Stimulated activated CD8-positive, alpha-beta memory T cell treated with anti-CD3 and anti-CD28 coated beads, Interleukin-2, amount 100 ng/mL, for 48 hours (primary cell): ENCODE measurements at regions not wholly inside any gene's neighbourhood (a gene's known extent, or its start where the extent isn't known, plus 50 kb on each side); places are given as distances from the start of the nearest gene placed in this dataset.
"Not testable (repeated sequence)": the region's sequence is repeated elsewhere in the genome, so short reads cannot be mapped to it uniquely, and the experiment has no call there.

ENCODE experiments used
- DNase-seq, 2 donors: peaks; one replicate each; pipeline ENCODE4 v3.0.0-alpha.2; 2020; ENCODE audit warnings: low read depth in 2 of 2

DNA sequence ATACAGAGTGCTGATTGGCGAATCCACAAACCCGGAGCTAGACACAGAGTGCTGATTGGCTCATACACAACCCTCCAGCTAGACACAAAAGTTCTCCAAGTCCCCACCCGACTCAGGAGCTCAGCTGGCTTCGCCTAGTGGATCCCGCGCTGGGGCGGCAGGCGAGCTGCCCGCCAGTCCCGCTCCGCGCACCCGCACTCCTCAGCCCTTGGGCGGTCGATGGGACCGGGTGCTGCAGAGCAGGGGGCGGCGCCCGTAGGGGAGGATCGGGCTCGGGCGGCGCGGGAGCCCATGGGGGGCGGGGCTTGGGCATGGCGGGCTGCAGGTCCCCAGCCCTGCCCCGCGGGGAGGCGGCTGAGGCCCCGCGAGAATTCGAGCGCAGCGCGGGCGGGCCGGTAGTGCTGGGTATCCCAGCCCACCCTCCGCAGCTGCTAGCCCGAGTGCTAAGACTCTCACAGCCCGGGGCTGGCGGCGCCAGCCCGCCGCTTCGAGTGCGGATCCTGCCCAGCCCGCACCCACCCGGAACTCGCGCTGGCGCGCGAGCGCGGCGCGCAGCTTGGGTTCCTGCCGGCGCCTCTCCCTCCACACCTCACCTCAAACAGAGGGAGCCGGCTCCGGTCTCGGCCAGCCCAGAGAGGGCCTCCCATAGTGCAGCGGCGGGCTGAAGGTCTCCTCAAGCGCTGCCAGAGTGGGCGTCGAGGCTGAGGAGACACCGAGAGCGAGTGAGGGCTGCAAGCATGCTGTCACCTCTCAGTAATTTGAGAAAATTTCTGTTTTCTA, 75.5 kb upstream of the ATP5MC3 start:
- no peak for DNase-seq

DNA sequence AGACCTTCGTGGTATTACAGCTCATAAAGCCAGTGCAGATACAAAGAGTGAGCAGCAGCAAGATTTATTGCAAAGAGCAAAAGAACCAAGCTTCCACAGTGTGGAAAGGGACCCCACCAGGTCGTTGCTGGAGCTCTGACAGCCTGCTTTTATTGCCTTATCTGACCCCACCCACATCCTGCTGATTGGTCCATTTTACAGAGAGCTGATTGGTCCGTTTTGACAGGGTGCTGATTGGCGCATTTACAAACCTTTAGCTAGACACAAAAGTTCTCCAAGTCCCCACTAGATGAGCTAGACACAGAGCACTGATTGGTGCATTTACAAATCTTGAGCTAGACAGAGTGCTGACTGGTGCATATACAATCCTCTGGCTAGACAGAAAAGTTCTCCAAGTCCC, 74.9 kb upstream of the ATP5MC3 start:
- not testable (repeated sequence) for DNase-seq

DNA sequence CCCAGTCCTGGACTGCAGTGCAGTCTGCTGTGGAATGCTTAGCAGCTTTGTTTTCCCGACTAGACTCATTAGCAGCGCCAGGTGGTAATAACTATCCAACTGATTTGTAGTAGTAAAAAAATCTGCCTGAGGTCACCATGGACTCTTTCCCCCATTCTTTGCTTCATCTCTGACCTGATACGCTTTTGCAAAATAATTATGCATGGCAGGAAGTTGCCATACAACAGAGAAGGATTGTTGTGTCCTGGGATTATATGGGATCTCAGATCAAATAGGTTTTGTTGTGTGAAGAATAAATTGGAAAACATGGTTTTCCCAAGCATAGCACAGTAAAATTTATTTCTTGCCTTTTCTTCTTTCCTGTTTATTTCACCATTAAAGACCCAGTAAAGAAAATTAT, 72.4 kb upstream of the ATP5MC3 start:
- DNase-seq = no peak

DNA sequence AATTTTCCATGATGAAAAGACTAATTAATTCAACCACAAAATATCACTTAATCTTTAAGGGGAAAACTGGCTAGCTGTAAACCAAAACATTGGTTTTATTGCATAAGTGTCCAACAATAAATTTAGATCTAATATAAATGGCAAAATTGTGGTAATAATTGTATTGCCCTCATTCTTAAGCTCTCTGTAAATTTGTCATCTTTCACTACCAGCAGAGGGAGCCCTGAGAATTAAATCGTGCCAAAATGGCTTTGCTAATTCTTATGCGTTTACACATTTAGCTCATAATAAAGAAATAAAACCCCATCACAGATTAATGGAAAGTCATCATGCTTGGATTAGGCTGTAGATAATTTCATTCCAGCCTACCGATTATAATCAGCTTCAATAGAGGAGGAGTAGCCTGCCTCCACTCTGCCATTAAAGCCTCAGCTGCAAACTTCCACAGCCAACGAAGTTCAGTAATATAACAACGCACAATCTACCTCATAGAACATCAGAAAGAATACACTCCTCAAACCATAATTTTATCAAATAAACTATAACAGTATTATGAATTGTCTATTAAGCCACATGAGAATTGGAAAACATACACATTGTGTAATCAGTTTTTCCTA, 70.0 kb upstream of the ATP5MC3 start:
- DNase-seq = no peak

DNA sequence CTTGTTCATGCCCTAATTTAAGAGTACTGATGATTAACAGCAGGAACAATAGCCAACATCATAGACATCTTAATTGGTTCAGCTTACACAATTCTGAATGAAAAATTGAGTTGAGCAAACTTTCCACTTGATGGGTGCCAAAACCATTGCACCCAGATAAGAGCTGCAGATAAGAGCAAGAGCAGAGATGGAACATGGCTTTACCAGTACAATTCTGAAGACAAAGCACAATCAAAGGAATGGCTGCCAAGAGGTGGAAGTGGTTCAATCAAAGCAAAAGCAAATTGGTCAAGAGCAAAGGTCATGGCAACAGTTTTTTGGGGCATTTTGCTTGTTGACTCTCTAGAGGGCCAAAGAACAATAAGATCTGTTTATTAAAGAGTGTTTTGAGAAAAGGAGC, 65.6 kb upstream of the ATP5MC3 start:
- no peak for DNase-seq

DNA sequence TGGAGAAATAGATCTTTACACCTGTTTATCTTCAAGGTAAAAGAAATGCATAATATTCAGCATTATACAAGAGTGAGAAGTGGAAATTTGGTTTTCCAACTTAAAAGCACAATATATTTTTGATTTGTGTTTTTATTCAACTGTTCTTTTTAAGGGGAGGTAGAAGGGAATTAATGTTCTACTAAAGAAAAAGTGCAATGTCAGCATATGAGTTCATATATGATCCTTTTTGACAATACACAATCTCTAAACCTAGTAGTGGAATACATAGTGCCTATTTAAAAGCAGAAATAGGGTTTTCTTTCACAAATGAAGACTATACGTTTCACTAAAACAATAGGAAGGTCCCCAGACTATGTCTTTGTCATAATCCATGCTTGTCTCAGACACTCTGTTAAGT, 63.2 kb upstream of the ATP5MC3 start:
- no peak for DNase-seq

DNA sequence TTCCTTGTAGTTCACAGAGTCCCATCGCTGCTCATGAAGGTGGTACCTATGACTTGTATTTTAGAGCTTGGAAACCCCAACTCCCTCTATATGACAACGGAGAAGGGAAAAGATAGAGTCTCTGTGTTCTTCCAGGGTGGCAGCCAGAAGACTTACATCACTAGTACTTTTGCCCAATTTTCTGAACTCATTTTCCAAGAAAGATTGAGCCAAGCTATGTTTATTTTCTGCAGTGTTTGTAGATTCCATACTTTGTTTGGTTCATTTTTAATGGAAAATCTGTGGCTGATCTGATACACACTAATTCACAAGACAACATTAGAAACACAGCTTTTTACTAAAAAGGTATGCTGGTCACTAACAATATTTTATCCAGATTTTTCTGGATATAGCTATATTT, 60.2 kb upstream of the ATP5MC3 start:
- no peak for DNase-seq

DNA sequence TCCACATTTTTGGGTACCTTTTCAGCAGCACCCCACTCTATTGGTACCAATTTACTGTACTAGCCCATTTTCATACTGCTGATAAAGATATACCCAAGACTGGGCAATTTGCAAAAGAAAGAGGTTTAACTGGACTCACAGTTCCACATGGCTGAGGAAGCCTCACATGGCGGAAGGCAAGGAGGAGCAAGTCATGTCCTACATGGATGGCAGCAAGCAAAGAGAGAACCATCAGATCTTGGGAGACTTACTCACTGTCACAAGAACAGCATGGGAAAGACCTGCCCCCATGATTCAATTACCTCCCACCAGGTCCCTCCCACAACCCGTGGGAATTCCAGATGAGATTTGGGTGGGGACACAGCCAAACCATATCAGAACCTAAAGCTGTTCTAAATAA, 58.5 kb upstream of the ATP5MC3 start:
- not testable (repeated sequence) for DNase-seq

DNA sequence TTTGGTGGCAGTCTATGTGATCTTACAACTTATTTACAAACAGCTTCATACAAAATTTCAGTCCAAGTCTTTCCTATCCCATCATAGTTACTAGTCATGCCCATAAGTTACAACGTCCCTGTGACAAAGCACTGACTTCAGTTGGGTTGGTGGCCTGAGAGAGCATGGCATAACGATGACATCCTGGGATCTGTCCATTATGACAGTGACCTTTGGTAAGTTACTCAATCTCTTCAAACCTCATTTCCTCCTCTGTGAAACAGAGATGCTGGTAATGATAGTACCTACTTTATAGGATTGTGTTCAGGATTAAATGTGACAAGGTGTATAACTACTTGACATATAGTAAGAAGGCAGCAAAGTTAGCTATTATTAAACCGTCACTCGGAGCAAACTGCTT, 55.4 kb upstream of the ATP5MC3 start:
- no peak for DNase-seq

DNA sequence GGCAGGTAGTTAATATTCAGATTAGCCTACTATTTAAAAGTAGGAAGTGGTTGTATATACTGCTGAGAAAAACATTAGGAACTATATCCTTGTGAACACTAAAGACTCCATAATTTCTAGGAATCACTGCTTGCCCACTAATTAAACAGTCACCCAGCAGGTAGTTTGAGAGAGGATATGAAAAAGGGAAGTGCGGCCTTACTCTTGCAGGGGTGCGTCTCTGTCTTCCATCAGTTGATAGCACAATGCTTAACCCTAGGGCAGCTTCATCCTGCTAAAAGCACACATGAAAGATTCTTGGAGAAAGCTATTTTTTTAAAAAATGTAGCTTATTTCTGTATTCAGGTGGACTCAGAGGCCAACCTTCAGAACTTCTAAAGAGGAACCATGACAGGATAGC, 53.1 kb upstream of the ATP5MC3 start:
- DNase-seq = no peak

DNA sequence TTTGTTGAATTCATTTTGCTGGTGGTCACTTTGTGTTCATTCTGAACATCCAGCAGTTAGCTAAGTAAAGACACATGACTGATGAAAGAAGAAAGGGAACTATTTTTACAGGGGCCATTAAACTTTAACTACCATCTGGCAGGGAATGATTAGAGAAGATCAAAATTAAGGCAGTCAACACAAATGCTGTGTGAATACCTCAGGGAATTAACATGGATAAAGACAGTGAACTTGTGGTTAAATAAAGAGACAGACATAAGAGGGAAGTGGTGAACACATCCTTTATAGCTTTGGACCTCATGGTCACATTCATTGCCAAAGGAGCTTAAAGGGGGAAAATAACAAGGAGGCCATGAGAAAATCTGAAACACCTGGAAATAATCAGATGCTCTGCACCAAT, 52.6 kb upstream of the ATP5MC3 start:
- DNase-seq = no peak

DNA sequence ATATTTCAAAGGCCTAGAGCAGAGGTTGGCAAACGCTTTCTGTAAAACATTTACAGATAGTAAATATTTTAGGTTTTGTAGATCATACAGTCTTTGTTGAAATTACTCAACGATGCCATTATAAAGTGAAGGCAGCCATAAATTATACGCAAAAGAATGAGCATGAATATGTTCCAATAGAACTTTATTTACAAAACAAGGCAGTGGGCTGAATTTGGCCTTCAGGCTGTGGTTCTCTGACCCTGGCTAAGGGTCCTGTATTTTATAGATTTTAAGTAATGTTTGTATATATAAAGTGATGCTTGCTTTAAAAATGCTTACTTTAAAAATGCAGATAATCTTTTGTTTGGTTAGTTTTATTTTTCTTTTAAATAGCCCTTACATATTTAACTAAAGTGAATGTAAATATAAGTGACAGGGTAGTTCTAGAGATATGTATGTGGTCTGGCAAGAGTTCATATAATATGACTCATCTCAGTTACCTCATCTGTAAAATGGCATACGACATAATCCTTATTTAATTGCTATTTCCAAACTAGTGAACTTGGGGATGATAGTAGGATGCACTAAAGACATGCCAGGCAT, 51.7 kb upstream of the ATP5MC3 start:
- no peak for DNase-seq
